GM20431 (cell line): ENCODE measurements at regions not wholly inside any gene's neighbourhood (a gene's known extent, or its start where the extent isn't known, plus 50 kb on each side); places are given as distances from the start of the nearest gene placed in this dataset.

Source experiments
- in situ Hi-C: fragments of 300-500 bp; cut with MseI, MboI; formaldehyde crosslinking; loops from one replicate; pipeline ENCODE4 v1.15.0; 2020; ENCODE audit warnings: low sequenced_read_pairs; ENCODE audit not compliant: unreplicated experiment

- in situ Hi-C loops = no loop called here
Observed at GRCh38 chr15:59953392-59953883, 50.7 kb upstream of the FOXB1 start.

GRCh38 chr15:59952960-59953359, 51.2 kb upstream of the FOXB1 start:
- in situ Hi-C loops = no loop called here

GRCh38 chr15:59950603-59951388, 53.3 kb upstream of the FOXB1 start:
- in situ Hi-C loops = no loop called here

- in situ Hi-C loops = no loop called here
Observed at GRCh38 chr15:59948924-59949613, 55.0 kb upstream of the FOXB1 start.

GRCh38 chr15:59946084-59946483, 58.0 kb upstream of the FOXB1 start:
- in situ Hi-C loops = no loop called here

- in situ Hi-C loops = no loop called here
Observed at GRCh38 chr15:59945036-59945435, 59.1 kb upstream of the FOXB1 start.

- in situ Hi-C loops = no loop called here
Observed at GRCh38 chr15:59941612-59942011, 62.5 kb upstream of the FOXB1 start.

GRCh38 chr15:59940928-59941327, 63.2 kb upstream of the FOXB1 start:
- in situ Hi-C loops = no loop called here

GRCh38 chr15:59940456-59940855, 63.7 kb upstream of the FOXB1 start:
- in situ Hi-C loops = no loop called here

GRCh38 chr15:59936741-59937140, 67.4 kb upstream of the FOXB1 start:
- in situ Hi-C loops = no loop called here

GRCh38 chr15:59933607-59934006, 70.5 kb upstream of the FOXB1 start:
- in situ Hi-C loops = no loop called here

GRCh38 chr15:59931646-59932261, 72.4 kb upstream of the FOXB1 start:
- in situ Hi-C loops = no loop called here

- in situ Hi-C loops = loop anchor here (25.0 kb wide), 1 partner anchor 262 kb away; no protein-coding TSS in a partner anchor
Observed at GRCh38 chr15:59924812-59925522, 79.1 kb upstream of the FOXB1 start.

- in situ Hi-C loops = loop anchor here (25.0 kb wide), 1 partner anchor 263 kb away; no protein-coding TSS in a partner anchor
Observed at GRCh38 chr15:59924096-59924495, 80.0 kb upstream of the FOXB1 start.

GRCh38 chr15:59923508-59923907, 80.6 kb upstream of the FOXB1 start:
- in situ Hi-C loops = loop anchor here (25.0 kb wide), 1 partner anchor 264 kb away; no protein-coding TSS in a partner anchor

GRCh38 chr15:59918994-59919951, 84.8 kb upstream of the FOXB1 start:
- in situ Hi-C loops = loop anchor here (25.0 kb wide), 1 partner anchor 268 kb away; no protein-coding TSS in a partner anchor

- in situ Hi-C loops = loop anchor here (25.0 kb wide), 1 partner anchor 270 kb away; no protein-coding TSS in a partner anchor
Observed at GRCh38 chr15:59917504-59918157, 86.5 kb upstream of the FOXB1 start.

- in situ Hi-C loops = loop anchor here (25.0 kb wide), 1 partner anchor 281 kb away; no protein-coding TSS in a partner anchor
Observed at GRCh38 chr15:59906046-59906445, 98.1 kb upstream of the FOXB1 start.
